Lower leg skin (tissue), 3 donors: ENCODE measurements at regions not wholly inside any gene's neighbourhood (a gene's known extent, or its start where the extent isn't known, plus 50 kb on each side); places are given as distances from the start of the nearest gene placed in this dataset.

ENCODE experiments used
- POLR2A ChIP-seq, 2 donors: fragments of 450-650 bp; IDR thresholded peaks; one replicate each; pipeline ENCODE4 v1.6.1; 2016 to 2017; ENCODE audit warnings: antibody characterized with exemption in 2 of 2, mild to moderate bottlenecking in 1 of 2, moderate library complexity in 1 of 2
- TF ChIP-seq, protein P1 (sequence below), 3 donors: fragments of 450-650 bp; IDR thresholded peaks; one replicate each; pipeline ENCODE4 v1.5.1; 2016; ENCODE audit warnings: antibody characterized with exemption in 3 of 3, mild to moderate bottlenecking in 3 of 3, moderate library complexity in 2 of 3

DNA sequence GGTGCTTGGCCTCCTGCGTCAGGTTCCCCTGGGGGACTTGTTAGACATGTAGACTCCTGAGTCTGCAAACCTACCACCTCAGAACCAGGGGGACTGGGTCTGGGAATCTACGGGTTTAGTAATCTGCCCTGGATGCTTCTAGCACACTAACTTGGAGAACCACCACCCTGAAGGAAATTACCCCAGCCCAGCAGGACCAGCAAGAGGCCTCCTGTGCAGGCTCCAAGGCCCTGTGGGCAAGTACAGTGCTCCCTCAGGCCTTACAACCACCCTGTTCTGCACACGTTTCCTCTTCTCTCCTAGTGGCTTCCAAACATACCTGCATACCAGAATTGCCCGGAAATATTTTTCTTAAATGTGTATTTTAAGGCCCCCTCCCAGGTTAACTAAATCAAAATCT lies 423.0 kb downstream of the FUT8 start:
- TF ChIP-seq, protein P1, sequence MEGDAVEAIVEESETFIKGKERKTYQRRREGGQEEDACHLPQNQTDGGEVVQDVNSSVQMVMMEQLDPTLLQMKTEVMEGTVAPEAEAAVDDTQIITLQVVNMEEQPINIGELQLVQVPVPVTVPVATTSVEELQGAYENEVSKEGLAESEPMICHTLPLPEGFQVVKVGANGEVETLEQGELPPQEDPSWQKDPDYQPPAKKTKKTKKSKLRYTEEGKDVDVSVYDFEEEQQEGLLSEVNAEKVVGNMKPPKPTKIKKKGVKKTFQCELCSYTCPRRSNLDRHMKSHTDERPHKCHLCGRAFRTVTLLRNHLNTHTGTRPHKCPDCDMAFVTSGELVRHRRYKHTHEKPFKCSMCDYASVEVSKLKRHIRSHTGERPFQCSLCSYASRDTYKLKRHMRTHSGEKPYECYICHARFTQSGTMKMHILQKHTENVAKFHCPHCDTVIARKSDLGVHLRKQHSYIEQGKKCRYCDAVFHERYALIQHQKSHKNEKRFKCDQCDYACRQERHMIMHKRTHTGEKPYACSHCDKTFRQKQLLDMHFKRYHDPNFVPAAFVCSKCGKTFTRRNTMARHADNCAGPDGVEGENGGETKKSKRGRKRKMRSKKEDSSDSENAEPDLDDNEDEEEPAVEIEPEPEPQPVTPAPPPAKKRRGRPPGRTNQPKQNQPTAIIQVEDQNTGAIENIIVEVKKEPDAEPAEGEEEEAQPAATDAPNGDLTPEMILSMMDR (IDR thresholded peaks at IDR 0.05), result no peak
- no peak for TF ChIP-seq POLR2A (IDR thresholded peaks at IDR 0.05)
